IMR-90 (cell line): ENCODE measurements at regions not wholly inside any gene's neighbourhood (a gene's known extent, or its start where the extent isn't known, plus 50 kb on each side); places are given as distances from the start of the nearest gene placed in this dataset.

Source experiments
- ATAC-seq: fragments of 200-7000 bp; cut with Tn5 transposase; 2 replicates; pipeline ENCODE4 v1.9.1; 2020; ENCODE audit warnings: low read depth, mild to moderate bottlenecking, moderate library complexity
- BruUV-seq: library from RNA; stranded (reverse); fragments of 400-500 nt; replicated peaks from 2 replicates; lab custom pipeline; 2021; lab: Mats Ljungman, UMichigan
- CTCF ChIA-PET: fragments of 300-600 bp; formaldehyde crosslinking; extraction: SDS; loops from one replicate; lab custom pipeline; 2021; ENCODE audit warnings: antibody characterized with exemption; lab: Yijun Ruan, JAX
- POLR2A ChIA-PET: fragments of 300-600 bp; sonication (Branson Sonifier 250); formaldehyde crosslinking; loops from one replicate; lab custom pipeline; 2022; ENCODE audit warnings: antibody characterized with exemption; ENCODE audit not compliant: unreplicated experiment; lab: Charles Lee
- DNase-seq: peaks from one replicate; pipeline ENCODE4 v3.0.0; 2013
- H2AFZ ChIP-seq: replicated peaks from 2 replicates; pipeline ENCODE3; 2013; ENCODE audit warnings: low read length, mild to moderate bottlenecking; ENCODE audit not compliant: poor library complexity
- H2AK5ac ChIP-seq: 2 replicates; pipeline ENCODE4 v1.6.1; 2013; ENCODE audit warnings: low read depth, low read length, inconsistent platforms
- H2AK9ac ChIP-seq: replicated peaks from 2 replicates; pipeline ENCODE3; 2013; ENCODE audit warnings: mild to moderate bottlenecking, low read depth, low read length, moderate library complexity; ENCODE audit not compliant: poor library complexity
- H2BK120ac ChIP-seq: 2 replicates; pipeline ENCODE4 v1.6.1; 2013; ENCODE audit warnings: low read depth, low read length, inconsistent platforms
- H2BK15ac ChIP-seq: 3 replicates; pipeline ENCODE4 v1.6.1; 2013; ENCODE audit warnings: low read depth, low read length, inconsistent platforms
- H2BK20ac ChIP-seq: 2 replicates; pipeline ENCODE4 v1.6.1; 2013; ENCODE audit warnings: low read depth, mild to moderate bottlenecking, inconsistent platforms, low read length, moderate library complexity
- H2BK5ac ChIP-seq: 2 replicates; pipeline ENCODE4 v1.6.1; 2013; ENCODE audit warnings: mild to moderate bottlenecking, low read depth, low read length, inconsistent platforms; ENCODE audit not compliant: poor library complexity, severe bottlenecking
- H3K14ac ChIP-seq: replicated peaks from 2 replicates; pipeline ENCODE4 v1.6.1; 2013; ENCODE audit warnings: low read depth, low read length, inconsistent platforms
- H3K18ac ChIP-seq: 2 replicates; pipeline ENCODE4 v1.6.1; 2013; ENCODE audit warnings: low read depth, low read length, control low read depth
- H3K23ac ChIP-seq: 2 replicates; pipeline ENCODE4 v1.6.1; 2013; ENCODE audit warnings: low read depth, low read length, inconsistent platforms
- H3K27ac ChIP-seq: 2 replicates; pipeline ENCODE4 v1.5.1; 2013; ENCODE audit warnings: mild to moderate bottlenecking, control low read depth, low read length; ENCODE audit not compliant: insufficient read depth
- H3K27me3 ChIP-seq: 2 replicates; pipeline ENCODE4 v1.6.1; 2013; ENCODE audit warnings: low read length; ENCODE audit not compliant: control insufficient read depth, insufficient read depth
- H3K36me3 ChIP-seq: 2 replicates; pipeline ENCODE4 v1.6.1; 2013; ENCODE audit warnings: low read length, mixed read lengths; ENCODE audit not compliant: control insufficient read depth, insufficient read depth
- H3K4ac ChIP-seq: 2 replicates; pipeline ENCODE4 v1.6.1; 2013; ENCODE audit warnings: low read depth, low read length, inconsistent platforms
- H3K4me1 ChIP-seq: 2 replicates; pipeline ENCODE4 v1.6.1; 2013; ENCODE audit warnings: low read length, mixed read lengths; ENCODE audit not compliant: control insufficient read depth, insufficient read depth
- H3K4me2 ChIP-seq: 2 replicates; pipeline ENCODE4 v1.6.1; 2013; ENCODE audit warnings: low read depth, mild to moderate bottlenecking, control low read depth, low read length, moderate library complexity
- H3K4me3 ChIP-seq: 2 replicates; pipeline ENCODE4 v1.5.1; 2013; ENCODE audit warnings: low read depth, mild to moderate bottlenecking, control low read depth, low read length, moderate library complexity; ENCODE audit not compliant: insufficient read depth
- H3K56ac ChIP-seq: 2 replicates; pipeline ENCODE4 v1.6.1; 2013; ENCODE audit warnings: low read length, inconsistent platforms; ENCODE audit not compliant: insufficient read depth; ENCODE audit errors: extremely low read depth
- H3K79me1 ChIP-seq, 2 experiments: 2 replicates each; pipeline ENCODE4 v1.6.1; 2013; ENCODE audit warnings: low read length in 2 of 2, inconsistent platforms in 1 of 2, low read depth in 1 of 2
- H3K9ac ChIP-seq: 2 replicates; pipeline ENCODE4 v1.6.1; 2013; ENCODE audit warnings: low read depth, low read length, control low read depth
- H3K9me1 ChIP-seq: 2 replicates; pipeline ENCODE4 v1.6.1; 2013; ENCODE audit warnings: low read length, inconsistent platforms; ENCODE audit not compliant: insufficient read depth
- H3K9me3 ChIP-seq: 2 replicates; pipeline ENCODE4 v1.6.1; 2013; ENCODE audit warnings: low read length; ENCODE audit not compliant: control insufficient read depth, insufficient read depth
- H4K20me1 ChIP-seq: 2 replicates; pipeline ENCODE4 v1.6.1; 2013; ENCODE audit warnings: low read length, inconsistent platforms; ENCODE audit not compliant: insufficient read depth
- H4K5ac ChIP-seq: 2 replicates; pipeline ENCODE4 v1.6.1; 2013; ENCODE audit warnings: mild to moderate bottlenecking, low read depth, low read length, control low read depth
- H4K8ac ChIP-seq, 2 experiments: 2 replicates each; pipeline ENCODE4 v1.6.1; 2013; ENCODE audit warnings: low read depth in 2 of 2, low read length in 2 of 2, control low read depth in 1 of 2, inconsistent platforms in 1 of 2
- H4K91ac ChIP-seq: 2 replicates; pipeline ENCODE4 v1.6.1; 2013; ENCODE audit warnings: low read depth, low read length, inconsistent platforms; ENCODE audit not compliant: insufficient read depth
- CHD1 ChIP-seq: IDR thresholded peaks from 2 replicates; pipeline ENCODE4 v1.6.1; 2012; ENCODE audit warnings: low read depth, low read length, improper control_type of control experiment
- MAFK ChIP-seq: IDR thresholded peaks from 2 replicates; pipeline ENCODE4 v1.6.1; 2012; ENCODE audit warnings: low read depth, low read length, improper control_type of control experiment
- POLR2A ChIP-seq: IDR thresholded peaks from 2 replicates; pipeline ENCODE4 v1.6.1; 2012; ENCODE audit warnings: mild to moderate bottlenecking, low read depth, low read length
- RCOR1 ChIP-seq: IDR thresholded peaks from 2 replicates; pipeline ENCODE4 v1.6.1; 2012; ENCODE audit warnings: mild to moderate bottlenecking, low read length, improper control_type of control experiment; ENCODE audit not compliant: insufficient replicate concordance
- RFX5 ChIP-seq: IDR thresholded peaks from 2 replicates; pipeline ENCODE4 v1.8.0; 2012; ENCODE audit warnings: low read depth, mild to moderate bottlenecking, low read length, moderate library complexity
- SMC3 ChIP-seq: fragments of 150-350 bp; IDR thresholded peaks from 2 replicates; pipeline ENCODE4 v1.6.1; 2016; ENCODE audit warnings: low read depth, mild to moderate bottlenecking, antibody characterized with exemption, low read length, moderate library complexity
- USF2 ChIP-seq: fragments of 150-350 bp; IDR thresholded peaks from 2 replicates; pipeline ENCODE4 v1.6.1; 2017; ENCODE audit warnings: mild to moderate bottlenecking, antibody characterized with exemption, low read length, low read depth
- WGBS, 2 experiments: methylation state at CpG; one replicate each; pipeline versions ENCODE4 v1.1.5 to v1.1.7; 2013; ENCODE audit warnings: missing lambda C conversion rate in 2 of 2; ENCODE audit not compliant: insufficient read length in 1 of 2; ENCODE audit errors: extremely low coverage in 2 of 2; 5-methylcytosine and 5-hydroxymethylcytosine counted together
- dilution Hi-C: fragments of 300-500 bp; cut with HindIII; formaldehyde crosslinking; loops from one replicate; pipeline ENCODE4 v1.14.3; 2018; ENCODE audit warnings: low sequenced_read_pairs; ENCODE audit not compliant: unreplicated experiment
- in situ Hi-C: fragments of 300-500 bp; cut with MboI; formaldehyde crosslinking; loops from 3 replicates; pipeline ENCODE4 v1.14.3; 2019; ENCODE audit warnings: low sequenced_read_pairs, inconsistent platforms, mixed read lengths
- intact Hi-C: fragments of 100-400 bp; cut with micrococcal nuclease; formaldehyde crosslinking; loops from 2 replicates; pipeline ENCODE4 v1.10.0; 2022

- no peaks in the 10 kb centered on the region for H4K20me1 ChIP-seq
- H3K36me3 ChIP-seq = no peaks in the 10 kb centered on the region
- CTCF ChIA-PET = no interaction called here
- H3K14ac ChIP-seq = no peak overlapping the region
- no peak overlapping the region for H3K4me2 ChIP-seq
- H4K8ac ChIP-seq = no peak overlapping the region
- no peak overlapping the region for H2BK20ac ChIP-seq
- no peaks in the 10 kb centered on the region for H3K79me1 ChIP-seq
- H3K9ac ChIP-seq = no peak overlapping the region
- BruUV-seq = no TSS peak
- ATAC-seq (no peak), DNase-seq (no peak)
- no CpG with 5 or more reads among the region's 2 CpGs for WGBS, 2 experiments
- no peak overlapping the region for H2AK5ac ChIP-seq
- no peak overlapping the region for H3K18ac ChIP-seq
- H2BK120ac ChIP-seq = no peak overlapping the region
- H3K9me1 ChIP-seq = no peaks in the 10 kb centered on the region
- H2BK5ac ChIP-seq = no peak overlapping the region
- intact Hi-C loops (no loop called here), in situ Hi-C loops (no loop called here), dilution Hi-C loops (no loop called here)
- H3K27ac ChIP-seq = no peak overlapping the region
- H3K23ac ChIP-seq = no peak overlapping the region
- H3K4ac ChIP-seq = no peak overlapping the region
- no peaks in the 10 kb centered on the region for H3K27me3 ChIP-seq
- no peak overlapping the region for H3K4me3 ChIP-seq
- TF ChIP-seq MAFK (no peak), POLR2A (no peak), CHD1 (no peak), SMC3 (no peak), RFX5 (no peak), RCOR1 (no peak), USF2 (no peak)
- no peaks in the 10 kb centered on the region for H3K9me3 ChIP-seq
- no peak overlapping the region for H4K5ac ChIP-seq
- no peak overlapping the region for H4K91ac ChIP-seq
- H2AK9ac ChIP-seq = no peak overlapping the region
- H3K4me1 ChIP-seq = no peaks in the 10 kb centered on the region
- H3K56ac ChIP-seq = no peak overlapping the region
- POLR2A ChIA-PET = no interaction called here
- H2AFZ ChIP-seq = no peak overlapping the region
- no peak overlapping the region for H2BK15ac ChIP-seq
Observed at GRCh38 chr9:90477535-90477934, 165.1 kb downstream of the DIRAS2 start.
